ENCODE measurements at regions not wholly inside any gene's neighbourhood (a gene's known extent, or its start where the extent isn't known, plus 50 kb on each side); places are given as distances from the start of the nearest gene placed in this dataset.

GRCh38 chr14:26935733-26936132 is 337.9 kb upstream of the NOVA1 start:
- TF ChIP-seq CTCF (IDR thresholded peaks at IDR 0.05; ENCODE audit: low read depth, low read length, poor library complexity, severe bottlenecking): no peak
- TF ChIP-seq EZH2phosphoT487 (IDR thresholded peaks at IDR 0.05; ENCODE audit: borderline replicate concordance, low read length): no peak

Measured in DOHH2 (cell line).